ENCODE measurements at regions not wholly inside any gene's neighbourhood (a gene's known extent, or its start where the extent isn't known, plus 50 kb on each side); places are given as distances from the start of the nearest gene placed in this dataset.

GRCh38 chr17:36833279-36833678 is 104.0 kb upstream of the LHX1 start:
- TF ChIP-seq POLR2A (IDR thresholded peaks at IDR 0.05; ENCODE audit: borderline replicate concordance, extremely low read depth, insufficient read depth, insufficient read length) (no peak), CTCF (IDR thresholded peaks at IDR 0.05 in 2 of 3, conservative IDR thresholded peaks at IDR 0.05 in 1 of 3; ENCODE audit: borderline replicate concordance in 1 of 3, insufficient read depth in 1 of 3, low read depth in 2 of 3, low read length in 2 of 3) (no peak), YY1 (IDR thresholded peaks at IDR 0.05; ENCODE audit: extremely low read depth, insufficient replicate concordance, low read depth, low read length) (no peak), RAD21 (IDR thresholded peaks at IDR 0.05; ENCODE audit: low read depth) (no peak), EZH2 (IDR thresholded peaks at IDR 0.05) (no peak), POLR2AphosphoS5 (IDR thresholded peaks at IDR 0.05; ENCODE audit: low read depth, low read length) (no peak), FOSL1 (IDR thresholded peaks at IDR 0.05; ENCODE audit: low read depth) (no peak), SRF (IDR thresholded peaks at IDR 0.05; ENCODE audit: low read depth) (no peak), ATF3 (IDR thresholded peaks at IDR 0.05) (no peak)
